Vagina (tissue), 2 donors: ENCODE measurements at regions not wholly inside any gene's neighbourhood (a gene's known extent, or its start where the extent isn't known, plus 50 kb on each side); places are given as distances from the start of the nearest gene placed in this dataset.

Source experiments
- POLR2A ChIP-seq, 2 donors: fragments of 450-650 bp; IDR thresholded peaks; one replicate each; pipeline ENCODE4 v1.6.1; 2017; ENCODE audit warnings: antibody characterized with exemption in 2 of 2, mild to moderate bottlenecking in 2 of 2, moderate library complexity in 2 of 2
- TF ChIP-seq, protein P1 (sequence below), 3 experiments: fragments of 450-650 bp in 2 of 3; fragments of 200-600 bp in 1 of 3; sonication (generic) in 1 of 3; IDR thresholded peaks; one replicate each; pipeline ENCODE4 v1.5.1; 2017 to 2019; ENCODE audit warnings: antibody characterized with exemption in 3 of 3, mild to moderate bottlenecking in 2 of 3, moderate library complexity in 2 of 3

DNA sequence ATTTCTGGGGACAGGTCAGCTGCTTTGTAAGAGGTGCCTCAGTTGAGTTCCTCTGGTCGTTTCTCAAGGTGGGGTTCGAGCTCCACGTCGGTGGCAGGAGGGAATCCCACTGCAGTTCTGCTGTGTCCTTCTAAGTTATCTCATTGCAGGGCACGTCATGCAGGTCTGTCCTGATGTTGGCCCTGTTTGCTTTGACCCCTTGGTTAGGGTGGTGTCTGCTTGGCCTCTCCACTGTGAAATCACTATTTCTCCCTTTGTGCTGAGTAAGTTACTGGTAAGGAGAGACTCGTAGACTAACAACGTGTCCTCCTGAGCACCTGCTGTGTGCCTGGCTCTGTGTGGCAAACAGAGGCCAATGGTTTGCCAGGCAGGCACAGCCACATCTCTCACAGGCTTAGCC, 372.9 kb upstream of the ZMIZ1 start:
- TF ChIP-seq, protein P1, sequence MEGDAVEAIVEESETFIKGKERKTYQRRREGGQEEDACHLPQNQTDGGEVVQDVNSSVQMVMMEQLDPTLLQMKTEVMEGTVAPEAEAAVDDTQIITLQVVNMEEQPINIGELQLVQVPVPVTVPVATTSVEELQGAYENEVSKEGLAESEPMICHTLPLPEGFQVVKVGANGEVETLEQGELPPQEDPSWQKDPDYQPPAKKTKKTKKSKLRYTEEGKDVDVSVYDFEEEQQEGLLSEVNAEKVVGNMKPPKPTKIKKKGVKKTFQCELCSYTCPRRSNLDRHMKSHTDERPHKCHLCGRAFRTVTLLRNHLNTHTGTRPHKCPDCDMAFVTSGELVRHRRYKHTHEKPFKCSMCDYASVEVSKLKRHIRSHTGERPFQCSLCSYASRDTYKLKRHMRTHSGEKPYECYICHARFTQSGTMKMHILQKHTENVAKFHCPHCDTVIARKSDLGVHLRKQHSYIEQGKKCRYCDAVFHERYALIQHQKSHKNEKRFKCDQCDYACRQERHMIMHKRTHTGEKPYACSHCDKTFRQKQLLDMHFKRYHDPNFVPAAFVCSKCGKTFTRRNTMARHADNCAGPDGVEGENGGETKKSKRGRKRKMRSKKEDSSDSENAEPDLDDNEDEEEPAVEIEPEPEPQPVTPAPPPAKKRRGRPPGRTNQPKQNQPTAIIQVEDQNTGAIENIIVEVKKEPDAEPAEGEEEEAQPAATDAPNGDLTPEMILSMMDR (IDR thresholded peaks at IDR 0.05), result no peak
- no peak for TF ChIP-seq POLR2A (IDR thresholded peaks at IDR 0.05)
